HT1080 (cell line): ENCODE measurements at regions not wholly inside any gene's neighbourhood (a gene's known extent, or its start where the extent isn't known, plus 50 kb on each side); places are given as distances from the start of the nearest gene placed in this dataset.
"Not testable (repeated sequence)": the region's sequence is repeated elsewhere in the genome, so short reads cannot be mapped to it uniquely, and the experiment has no call there.

Experiments used
- DNase-seq: peaks from one replicate; pipeline ENCODE4 v3.0.0-alpha.2; 2015; ENCODE audit warnings: low read depth

DNA sequence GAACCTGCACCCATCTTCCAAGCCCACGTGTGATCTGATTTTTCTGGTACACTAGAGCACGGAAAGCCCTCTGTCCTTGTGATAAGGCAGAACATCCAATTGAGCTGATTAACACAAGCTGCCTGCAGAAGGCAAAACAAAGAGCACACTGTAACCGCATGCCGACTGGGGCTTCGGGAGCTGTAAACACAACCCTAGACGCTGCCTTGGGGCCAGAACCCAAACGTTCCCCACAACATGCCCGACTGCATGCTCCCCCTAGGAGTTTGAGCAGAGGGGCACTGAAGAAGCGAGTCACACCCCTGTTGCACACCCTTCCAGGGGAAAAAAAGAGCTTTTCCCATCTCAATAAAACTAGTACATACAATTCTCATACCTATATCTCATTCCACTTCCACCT, 470.7 kb downstream of the HTR1B start:
- no peak for DNase-seq

DNA sequence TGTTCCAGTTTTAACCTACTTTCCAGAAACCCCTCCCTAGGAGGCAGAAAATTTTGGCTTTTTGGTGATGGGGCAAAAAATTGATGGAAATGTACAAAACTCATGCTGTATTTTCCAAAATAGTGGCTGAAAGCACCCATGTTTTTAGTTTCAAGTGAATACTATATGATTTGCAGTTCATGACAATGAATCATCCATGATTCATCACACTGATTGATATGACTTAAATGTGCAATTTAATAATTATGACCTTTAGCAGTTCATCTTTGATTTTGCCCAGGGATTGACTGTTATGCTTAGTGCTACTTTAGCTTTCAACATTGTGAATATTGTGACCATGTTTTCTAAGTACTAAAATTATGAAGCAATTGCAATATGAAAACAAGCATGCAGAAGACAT, 478.7 kb downstream of the HTR1B start:
- no peak for DNase-seq

DNA sequence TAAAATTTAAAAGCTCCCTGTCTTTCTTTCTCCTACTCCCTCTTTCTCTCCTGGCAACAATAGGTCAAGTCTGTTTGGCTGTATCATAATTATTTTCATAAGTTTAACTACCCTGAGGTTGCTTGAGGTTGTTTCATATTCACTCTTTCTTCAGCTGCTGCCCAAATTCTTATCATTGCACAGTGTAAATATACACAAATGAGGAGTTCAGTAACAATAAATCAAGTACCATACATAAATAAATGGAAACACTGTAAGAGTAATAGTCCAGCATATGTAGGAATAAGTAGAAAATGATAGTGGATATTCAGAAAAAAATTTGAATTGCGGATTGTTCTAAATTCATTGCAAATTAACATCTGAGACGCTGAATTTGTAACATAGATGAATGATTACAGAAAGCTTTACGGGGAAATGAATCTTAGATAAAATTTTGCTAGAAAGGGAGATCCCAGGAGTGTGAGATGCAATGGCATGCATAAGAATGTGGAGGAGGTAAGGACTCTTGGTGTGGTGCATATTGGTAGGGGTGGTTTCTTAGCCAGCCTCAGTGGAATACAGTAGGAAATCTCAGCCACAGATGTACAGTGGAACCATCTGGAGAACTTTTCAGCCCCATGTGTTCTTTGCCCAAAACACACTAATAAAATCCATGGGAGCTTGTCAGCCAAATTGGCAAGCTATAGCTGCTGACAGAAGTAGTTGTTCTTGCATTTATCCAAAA, 480.7 kb downstream of the HTR1B start:
- DNase-seq: no peak

- no peak for DNase-seq
These were observed 490.8 kb downstream of the HTR1B start for GRCh38 chr6:76972474-76972873.

DNA sequence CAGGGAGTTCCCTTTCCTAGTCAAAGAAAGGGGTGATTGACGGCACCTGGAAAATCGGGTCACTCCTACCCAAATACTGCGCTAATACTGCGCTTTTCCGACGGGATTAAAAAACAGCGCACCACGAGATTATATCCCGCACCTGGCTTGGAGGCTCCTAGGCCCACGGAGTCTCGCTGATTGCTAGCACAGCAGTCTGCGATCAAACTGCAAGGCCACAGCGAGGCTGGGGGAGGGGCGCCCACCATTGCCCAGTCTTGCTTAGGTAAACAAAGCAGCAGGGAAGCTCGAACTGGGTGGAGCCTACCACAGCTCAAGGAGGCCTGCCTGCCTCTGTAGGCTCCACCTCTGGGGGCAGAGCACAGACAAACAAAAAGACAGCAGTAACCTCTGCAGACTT, 504.1 kb downstream of the HTR1B start:
- not testable (repeated sequence) for DNase-seq

- DNase-seq: peak; percentile 45
These were observed 520.9 kb downstream of the HTR1B start for GRCh38 chr6:76942203-76942966.

GRCh38 chr6:76940191-76940590, 523.1 kb downstream of the HTR1B start:
- DNase-seq: no peak

GRCh38 chr6:76914737-76915136, 548.6 kb downstream of the HTR1B start:
- DNase-seq: no peak

DNA sequence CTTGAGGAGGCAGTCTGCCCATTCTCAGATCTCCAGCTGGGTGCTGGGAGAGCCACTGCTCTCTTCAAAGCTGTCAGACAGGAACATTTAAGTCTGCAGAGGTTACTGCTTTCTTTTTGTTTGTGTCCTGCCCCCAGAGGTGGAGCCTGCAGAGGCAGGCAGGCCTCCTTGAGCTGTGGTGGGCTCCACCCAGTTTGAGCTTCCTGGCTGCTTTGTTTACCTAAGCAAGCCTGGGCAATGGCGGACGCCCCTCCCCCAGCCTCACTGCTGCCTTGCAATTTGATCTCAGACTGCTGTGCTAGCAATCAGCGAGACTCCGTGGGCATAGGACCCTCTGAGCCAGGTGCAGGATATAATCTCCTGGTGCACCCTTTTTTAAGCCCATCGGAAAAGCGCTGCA, 557.8 kb downstream of the HTR1B start:
- not testable (repeated sequence) for DNase-seq

DNA sequence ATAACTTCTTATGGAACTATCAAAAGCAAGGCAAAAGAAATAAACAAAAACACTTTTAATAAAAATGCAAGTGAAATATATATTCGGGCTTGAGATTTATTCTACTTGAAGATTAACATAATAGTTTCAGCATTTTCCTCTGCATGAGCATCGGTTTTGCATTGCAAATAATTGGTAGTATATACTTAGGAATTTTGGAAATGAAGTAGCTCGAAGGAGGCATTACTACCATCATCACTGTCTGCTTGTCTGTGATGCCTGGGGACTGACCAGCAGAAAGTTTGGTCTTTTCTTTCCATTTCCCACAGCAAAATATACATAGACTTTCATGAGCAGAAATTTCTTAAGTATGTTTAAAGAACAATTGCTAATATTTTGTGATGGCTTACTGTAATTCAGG, 570.7 kb downstream of the HTR1B start:
- DNase-seq: no peak

GRCh38 chr6:76888351-76888750, 574.9 kb downstream of the HTR1B start:
- no peak for DNase-seq

DNA sequence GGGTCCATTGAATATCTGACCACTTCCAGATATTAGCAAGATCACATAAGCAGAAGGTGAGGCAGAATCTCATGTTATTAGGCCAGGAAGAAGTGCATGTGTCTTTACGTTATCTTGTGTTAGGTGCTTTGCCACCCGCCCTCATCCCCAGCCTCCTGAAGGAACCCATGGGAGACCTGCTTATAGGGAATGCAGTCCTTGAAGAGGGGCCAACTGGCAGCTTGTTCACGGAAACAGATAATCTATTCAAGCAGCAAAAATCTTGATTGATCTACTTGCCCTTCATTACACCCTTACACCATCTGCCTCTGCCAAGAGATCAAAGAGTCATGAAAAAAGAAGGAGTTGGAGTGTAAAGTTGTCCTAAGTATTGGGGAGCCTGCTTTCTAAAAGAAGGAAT, 576.4 kb downstream of the HTR1B start:
- no peak for DNase-seq

DNA sequence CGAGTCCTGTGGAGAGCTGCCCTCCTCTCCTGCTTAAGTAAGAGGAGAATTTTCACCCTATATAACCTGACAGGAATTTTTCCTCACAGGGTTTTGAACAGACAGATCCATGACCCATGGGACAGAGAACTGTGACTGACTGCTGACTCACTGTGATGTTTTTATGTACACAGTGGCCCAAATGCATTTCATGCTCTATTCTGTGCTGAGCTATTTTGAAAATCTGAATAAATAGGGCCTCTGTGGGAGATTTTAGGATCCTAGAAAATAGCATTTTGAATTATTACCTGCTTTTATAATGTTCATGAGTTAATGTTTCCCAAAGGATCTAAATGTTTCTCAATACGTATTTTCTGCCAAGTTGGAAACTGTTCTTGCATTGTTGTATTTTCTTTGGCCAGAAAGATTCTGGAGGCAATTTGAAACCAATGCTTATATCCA, 577.4 kb downstream of the HTR1B start:
- peak; percentile 27 for DNase-seq

DNA sequence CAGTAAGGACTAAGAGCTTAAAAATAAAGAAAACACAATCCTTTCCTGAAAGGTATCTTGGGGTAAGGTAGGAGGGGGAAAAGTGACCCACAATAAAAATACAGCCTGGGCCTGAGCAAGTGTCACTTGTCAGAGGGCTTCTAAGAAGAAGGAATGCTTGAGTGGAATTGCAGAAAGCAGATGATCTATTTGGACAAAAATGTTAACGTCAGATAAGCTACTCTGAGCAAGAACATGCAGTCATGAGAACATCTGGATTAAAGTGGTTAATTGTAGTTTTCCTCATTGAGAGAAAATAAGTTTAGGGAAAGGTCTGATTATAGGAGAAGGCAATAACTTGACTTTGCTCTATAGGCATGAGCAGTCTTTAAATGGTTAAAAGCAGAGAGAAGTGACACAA, 581.9 kb downstream of the HTR1B start:
- DNase-seq: no peak

DNA sequence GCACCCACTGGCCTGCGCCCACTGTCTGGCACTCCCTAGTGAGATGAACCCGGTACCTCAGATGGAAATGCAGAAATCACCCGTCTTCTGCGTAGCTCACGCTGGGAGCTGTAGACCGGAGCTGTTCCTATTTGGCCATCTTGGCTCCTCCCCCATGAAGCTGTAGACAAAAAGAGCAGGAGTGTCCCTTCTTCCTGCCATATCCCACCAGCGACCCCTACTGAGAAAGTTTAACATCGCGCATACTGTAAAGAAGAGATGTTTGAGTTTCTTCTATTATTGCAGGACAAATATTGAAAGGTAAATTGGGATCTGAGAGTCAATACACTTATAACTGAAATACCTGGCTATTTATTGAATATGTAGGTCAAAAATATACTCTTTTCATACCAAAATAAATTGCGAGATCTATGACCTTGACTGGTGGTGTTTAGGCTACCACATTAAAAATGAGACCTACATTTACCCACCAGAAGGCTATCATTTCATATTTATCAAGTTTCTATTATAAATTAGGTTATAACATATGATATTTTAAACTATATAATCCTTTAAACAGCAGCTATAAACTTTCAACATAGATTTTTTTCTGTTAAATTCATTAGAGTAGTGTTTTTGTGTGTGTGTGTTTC, 586.3 kb downstream of the HTR1B start:
- DNase-seq: peak; percentile 14

- DNase-seq: not testable (repeated sequence)
These were observed 586.9 kb downstream of the HTR1B start for GRCh38 chr6:76876430-76876829.

GRCh38 chr6:76867182-76867581, 596.1 kb downstream of the HTR1B start:
- no peak for DNase-seq

DNA sequence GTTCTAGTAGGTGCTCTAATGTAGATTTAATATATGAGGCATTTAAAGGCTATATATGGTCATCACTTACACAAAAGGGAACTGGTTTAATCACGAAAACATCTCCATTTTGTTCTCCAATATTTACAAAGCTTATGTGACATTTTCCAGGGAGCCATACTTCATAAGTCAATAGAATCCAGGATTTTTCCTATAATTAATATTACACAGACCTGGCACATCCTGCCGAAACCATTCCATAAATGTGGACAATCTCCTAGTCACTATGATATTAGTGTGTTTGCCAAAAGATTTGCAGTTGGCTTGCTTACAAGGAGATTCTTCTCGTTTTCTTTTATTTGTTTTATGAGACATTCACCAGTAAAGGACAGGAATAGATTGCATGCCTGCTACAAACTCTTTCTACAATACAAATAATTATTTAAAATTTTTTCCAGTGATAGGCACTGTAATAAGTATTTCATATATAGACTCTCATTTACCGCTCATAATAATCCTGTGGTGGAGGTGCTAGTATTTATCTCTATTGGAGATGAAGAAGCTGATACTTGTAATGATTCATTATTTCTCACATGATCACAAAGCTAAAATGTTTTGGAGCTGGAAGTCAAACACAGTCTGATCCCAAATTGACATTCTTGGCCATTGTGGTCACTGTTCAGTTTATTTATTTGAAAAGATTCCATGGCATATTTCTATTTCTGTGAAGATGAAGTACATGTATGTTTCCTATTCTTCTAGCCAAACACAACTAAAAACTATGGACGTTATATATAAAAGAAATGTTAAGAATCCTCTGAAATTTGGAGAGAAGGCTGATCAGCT, 597.0 kb downstream of the HTR1B start:
- DNase-seq: no peak

- DNase-seq: no peak
These were observed 600.4 kb downstream of the HTR1B start for GRCh38 chr6:76862936-76863335.

DNA sequence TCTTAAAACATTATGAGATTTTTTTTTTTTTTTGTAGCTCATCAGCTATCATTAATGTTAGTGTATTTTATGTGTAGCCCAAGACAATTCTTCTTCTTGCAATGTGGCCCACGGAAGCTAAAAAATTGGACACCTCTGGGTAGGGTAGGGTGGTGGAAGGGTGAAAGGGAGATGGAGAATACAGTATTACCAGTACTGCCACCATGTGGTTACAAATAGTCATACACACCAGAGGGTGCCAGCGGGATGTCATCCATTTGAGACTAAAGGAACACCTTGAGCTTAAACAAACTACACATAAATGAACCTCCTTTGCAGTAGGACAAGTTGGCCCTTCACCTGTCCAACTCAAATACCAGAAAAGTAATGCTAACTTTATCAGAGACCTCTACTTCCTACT, 601.9 kb downstream of the HTR1B start:
- peak; percentile 12 for DNase-seq

DNA sequence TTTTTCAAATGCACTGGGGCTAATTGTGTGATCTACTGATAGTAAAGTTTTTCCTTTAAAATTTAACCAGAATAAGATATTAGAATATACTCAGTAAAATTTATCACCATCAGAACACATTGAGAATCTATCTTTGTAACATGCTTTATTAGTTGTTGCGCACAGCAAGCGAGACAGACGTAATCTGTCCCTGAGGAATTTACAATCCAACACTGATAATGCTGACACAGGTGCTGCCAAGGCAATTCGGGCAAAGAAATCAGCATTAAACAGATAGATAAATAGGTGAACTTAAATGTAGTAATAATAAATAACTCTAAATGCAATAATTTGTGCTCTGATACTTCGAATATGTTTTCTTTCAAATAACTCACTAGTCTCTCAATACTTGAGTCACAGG, 607.2 kb downstream of the HTR1B start:
- no peak for DNase-seq

- DNase-seq: peak; percentile 48
These were observed 610.5 kb downstream of the HTR1B start for GRCh38 chr6:76852776-76853175.
